MCF 10A (cell line): ENCODE measurements at regions not wholly inside any gene's neighbourhood (a gene's known extent, or its start where the extent isn't known, plus 50 kb on each side); places are given as distances from the start of the nearest gene placed in this dataset.

Experiments used
- BruUV-seq: library from RNA; stranded (reverse); fragments of 400-500 nt; replicated peaks from 2 replicates; lab custom pipeline; 2021; lab: Mats Ljungman, UMichigan
- CTCF ChIA-PET: fragments of 300-600 bp; sonication (Branson Sonifier 250); formaldehyde crosslinking; extraction: SDS; loops from one replicate; lab custom pipeline; 2021; ENCODE audit warnings: antibody characterized with exemption, inconsistent platforms; lab: Yijun Ruan, JAX
- POLR2A ChIA-PET: fragments of 300-600, 350-650 bp; sonication (Branson Sonifier 250); formaldehyde crosslinking; extraction: SDS; loops from one replicate; lab custom pipeline; 2020; ENCODE audit warnings: antibody characterized with exemption, inconsistent platforms; lab: Yijun Ruan, JAX
- DNase-seq: peaks from one replicate; pipeline ENCODE4 v3.0.0-alpha.2; 2018; ENCODE audit not compliant: unreplicated experiment
- H3K27ac Mint-ChIP-seq: one replicate; pipeline ENCODE4 v1.8.0; 2022; ENCODE audit warnings: mild to moderate bottlenecking, low read depth, mixed read lengths; ENCODE audit not compliant: unreplicated experiment
- H3K27me3 Mint-ChIP-seq: one replicate; pipeline ENCODE4 v1.8.0; 2022; ENCODE audit warnings: mixed read lengths; ENCODE audit not compliant: insufficient read depth, unreplicated experiment
- H3K36me3 Mint-ChIP-seq: one replicate; pipeline ENCODE4 v1.8.0; 2022; ENCODE audit warnings: mild to moderate bottlenecking, moderate library complexity, mixed read lengths; ENCODE audit not compliant: insufficient read depth, unreplicated experiment
- H3K4me1 Mint-ChIP-seq: one replicate; pipeline ENCODE4 v1.8.0; 2022; ENCODE audit warnings: mixed read lengths; ENCODE audit not compliant: insufficient read depth, unreplicated experiment
- H3K4me3 Mint-ChIP-seq: one replicate; pipeline ENCODE4 v1.8.0; 2022; ENCODE audit warnings: mild to moderate bottlenecking, moderate library complexity, mixed read lengths; ENCODE audit not compliant: unreplicated experiment
- H3K9me3 Mint-ChIP-seq: one replicate; pipeline ENCODE4 v1.8.0; 2022; ENCODE audit warnings: mixed read lengths; ENCODE audit not compliant: unreplicated experiment
- CTCF ChIP-seq: fragments of 200-600 bp; IDR thresholded peaks from one replicate; pipeline ENCODE4 v1.8.0; 2022; ENCODE audit warnings: antibody characterized with exemption, mild to moderate bottlenecking; ENCODE audit not compliant: unreplicated experiment
- intact Hi-C: fragments of 100-400 bp; cut with micrococcal nuclease; formaldehyde crosslinking; loops from 2 replicates; pipeline ENCODE4 v1.14.1; 2022

- Mint-ChIP-seq H3K9me3 (no peaks in the 10 kb centered on the region), H3K4me1 (no peaks in the 10 kb centered on the region), H3K27me3 (no peaks in the 10 kb centered on the region), H3K36me3 (no peaks in the 10 kb centered on the region), H3K4me3 (no peak overlapping the region), H3K27ac (no peak overlapping the region)
- TF ChIP-seq CTCF = no peak
- BruUV-seq = no TSS peak
- ChIA-PET POLR2A (interaction anchor here (0.7 kb wide), 1 partner anchor 106 kb away, joined by 4 read pairs; no protein-coding TSS in a partner anchor), CTCF (no interaction called here)
- DNase-seq = no peak
- intact Hi-C loops = no loop called here
Measured at GRCh38 chr2:9681427-9681817, 50.6 kb upstream of the YWHAQ start.

- no peak for TF ChIP-seq CTCF
- no TSS peak for BruUV-seq
- H3K4me1 Mint-ChIP-seq = peaks cover 6% of the 10 kb centered on the region
- intact Hi-C loops = no loop called here
- H3K27me3 Mint-ChIP-seq = no peaks in the 10 kb centered on the region
- H3K36me3 Mint-ChIP-seq = no peaks in the 10 kb centered on the region
- POLR2A ChIA-PET = no interaction called here
- no peak overlapping the region for H3K27ac Mint-ChIP-seq
- no peak for DNase-seq
- CTCF ChIA-PET = no interaction called here
- no peak overlapping the region for H3K4me3 Mint-ChIP-seq
- H3K9me3 Mint-ChIP-seq = no peaks in the 10 kb centered on the region
Measured at GRCh38 chr2:9685637-9686036, 54.8 kb upstream of the YWHAQ start.

GRCh38 chr2:9686061-9686460, 55.3 kb upstream of the YWHAQ start:
- no peaks in the 10 kb centered on the region for H3K27me3 Mint-ChIP-seq
- no peak for DNase-seq
- no peak overlapping the region for H3K4me3 Mint-ChIP-seq
- ChIA-PET CTCF (no interaction called here), POLR2A (interaction anchor here (0.7 kb wide), 1 partner anchor 125 kb away, joined by 4 read pairs; no protein-coding TSS in a partner anchor)
- H3K9me3 Mint-ChIP-seq = no peaks in the 10 kb centered on the region
- peaks cover 9% of the 10 kb centered on the region for H3K4me1 Mint-ChIP-seq
- no peak overlapping the region for H3K27ac Mint-ChIP-seq
- intact Hi-C loops = no loop called here
- BruUV-seq = no TSS peak
- H3K36me3 Mint-ChIP-seq = no peaks in the 10 kb centered on the region
- TF ChIP-seq CTCF = no peak

GRCh38 chr2:9690252-9690651, 59.5 kb upstream of the YWHAQ start:
- Mint-ChIP-seq H3K4me3 (no peak overlapping the region), H3K36me3 (no peaks in the 10 kb centered on the region), H3K9me3 (no peaks in the 10 kb centered on the region), H3K4me1 (peaks cover 9% of the 10 kb centered on the region), H3K27me3 (no peaks in the 10 kb centered on the region), H3K27ac (peak overlapping the region; percentile 14)
- no TSS peak for BruUV-seq
- intact Hi-C loops = no loop called here
- ChIA-PET CTCF (interaction anchor here (0.6 kb wide), 1 partner anchor 293 kb away, joined by 4 read pairs; no protein-coding TSS in a partner anchor), POLR2A (interaction anchor here (0.8 to 1.0 kb wide), 4 partner anchors 14 to 52 kb away, joined by 3 to 6 read pairs (median 3); no protein-coding TSS in a partner anchor)
- no peak for TF ChIP-seq CTCF
- DNase-seq = peak; percentile 64
